Keratinocyte (primary cell): ENCODE measurements at regions not wholly inside any gene's neighbourhood (a gene's known extent, or its start where the extent isn't known, plus 50 kb on each side); places are given as distances from the start of the nearest gene placed in this dataset.

Experiments used
- DNase-seq: peaks from one replicate; pipeline ENCODE4 v3.0.0-alpha.2; 2011; ENCODE audit warnings: low read depth, missing footprints, low spot score
- FAIRE-seq: peaks from 2 replicates; lab custom pipeline; 2011; peaks lifted over from hg19 to GRCh38; lab: Jason Lieb, UNC
- H2AFZ ChIP-seq: 2 replicates; pipeline ENCODE4 v1.6.0; 2012; ENCODE audit warnings: low read length, control low read depth, inconsistent platforms; ENCODE audit not compliant: control insufficient read depth
- H3K27ac ChIP-seq: 2 replicates; pipeline ENCODE4 v1.5.1; 2011; ENCODE audit warnings: low read length; ENCODE audit not compliant: control insufficient read depth, insufficient read depth
- H3K27me3 ChIP-seq: 3 replicates; pipeline ENCODE4 v1.6.0; 2011; ENCODE audit warnings: low read length; ENCODE audit not compliant: control insufficient read depth, insufficient read depth; ENCODE audit errors: extremely low read depth
- H3K36me3 ChIP-seq, 2 experiments: 2 replicates in 1 of 2; 3 replicates in 1 of 2; pipeline ENCODE4 v1.5.1; 2011; ENCODE audit warnings: low read length in 2 of 2, mild to moderate bottlenecking in 1 of 2; ENCODE audit not compliant: control insufficient read depth in 2 of 2, insufficient read depth in 2 of 2; ENCODE audit errors: extremely low read depth in 1 of 2
- H3K4me1 ChIP-seq: 3 replicates; pipeline ENCODE4 v1.5.1; 2011; ENCODE audit warnings: low read length; ENCODE audit not compliant: control insufficient read depth, insufficient read depth; ENCODE audit errors: extremely low read depth
- H3K4me2 ChIP-seq: 3 replicates; pipeline ENCODE4 v1.6.0; 2011; ENCODE audit warnings: low read depth, low read length; ENCODE audit not compliant: control insufficient read depth, insufficient read depth; ENCODE audit errors: extremely low read depth
- H3K4me3 ChIP-seq, 3 experiments: fragments of 200-600 bp in 1 of 3; sonication (generic) in 1 of 3; 2 replicates in 2 of 3; 3 replicates in 1 of 3; pipeline ENCODE4 v1.5.1; 2011 to 2016; ENCODE audit warnings: low read length in 3 of 3, mild to moderate bottlenecking in 3 of 3, control low read depth in 2 of 3, inconsistent platforms in 1 of 3, low read depth in 1 of 3, mixed read lengths in 1 of 3, mixed run types in 1 of 3, moderate library complexity in 1 of 3; ENCODE audit not compliant: control insufficient read depth in 2 of 3, insufficient read depth in 2 of 3; ENCODE audit errors: extremely low read depth in 1 of 3
- H3K79me2 ChIP-seq: 2 replicates; pipeline ENCODE4 v1.6.0; 2012; ENCODE audit warnings: low read length; ENCODE audit not compliant: control insufficient read depth, insufficient read depth
- H3K9ac ChIP-seq: 3 replicates; pipeline ENCODE4 v1.6.0; 2011; ENCODE audit warnings: low read length; ENCODE audit not compliant: control insufficient read depth, insufficient read depth; ENCODE audit errors: extremely low read depth
- H3K9me1 ChIP-seq: 3 replicates; pipeline ENCODE4 v1.6.0; 2011; ENCODE audit warnings: low read length; ENCODE audit not compliant: control insufficient read depth, insufficient read depth; ENCODE audit errors: extremely low read depth
- H3K9me3 ChIP-seq: 2 replicates; pipeline ENCODE4 v1.5.1; 2012; ENCODE audit warnings: low read depth, low read length; ENCODE audit not compliant: control insufficient read depth
- H4K20me1 ChIP-seq: 3 replicates; pipeline ENCODE4 v1.6.0; 2011; ENCODE audit warnings: low read length; ENCODE audit not compliant: control insufficient read depth, insufficient read depth; ENCODE audit errors: extremely low read depth
- CTCF ChIP-seq, 3 experiments: IDR thresholded peaks in 1 of 3; conservative IDR thresholded peaks in 1 of 3; optimal IDR thresholded peaks in 1 of 3; 2 replicates in 2 of 3; 3 replicates in 1 of 3; pipeline versions ENCODE3 to v1.5.1; 2011; ENCODE audit warnings: low read length in 3 of 3, mild to moderate bottlenecking in 3 of 3, moderate library complexity in 2 of 3, control low read depth in 1 of 3, inconsistent platforms in 1 of 3; ENCODE audit not compliant: insufficient read depth in 2 of 3; ENCODE audit errors: extremely low read depth in 1 of 3
- EZH2 ChIP-seq: IDR thresholded peaks from one replicate; pipeline ENCODE4 v1.6.1; 2012; ENCODE audit warnings: inconsistent platforms, mild to moderate bottlenecking, low read length, moderate library complexity
- dilution Hi-C: fragments of 300-500 bp; cut with MboI; formaldehyde crosslinking; loops from one replicate; pipeline ENCODE4 v1.7.0; 2020; ENCODE audit warnings: low sequenced_read_pairs; ENCODE audit not compliant: extremely low pct_ligation_motif_present

GRCh38 chr5:125258615-125259014, 512.2 kb upstream of the ZNF608 start:
- H3K27ac ChIP-seq, result no peak overlapping the region
- H2AFZ ChIP-seq, result no peak overlapping the region
- H3K9me1 ChIP-seq, result no peaks in the 10 kb centered on the region
- TF ChIP-seq EZH2, result no peak
- no peak for TF ChIP-seq CTCF (optimal IDR thresholded peaks at IDR 0.05 in 1 of 3, IDR thresholded peaks at IDR 0.05 in 1 of 3, conservative IDR thresholded peaks at IDR 0.05 in 1 of 3; ENCODE audit: extremely low read depth in 1 of 3, insufficient read depth in 2 of 3, low read length in 3 of 3)
- no peaks in the 10 kb centered on the region for H3K27me3 ChIP-seq
- H3K9me3 ChIP-seq, result peaks cover 5% of the 10 kb centered on the region
- FAIRE-seq, result no peak
- no peaks in the 10 kb centered on the region for H3K79me2 ChIP-seq
- no peak overlapping the region for H3K4me3 ChIP-seq
- no peak overlapping the region for H3K9ac ChIP-seq
- H4K20me1 ChIP-seq, result no peaks in the 10 kb centered on the region
- no peak overlapping the region for H3K4me2 ChIP-seq
- no peak for DNase-seq
- dilution Hi-C loops, result no loop called here
- no peaks in the 10 kb centered on the region for H3K36me3 ChIP-seq
- H3K4me1 ChIP-seq, result peaks cover 4% of the 10 kb centered on the region

- TF ChIP-seq EZH2, result no peak
- TF ChIP-seq CTCF (optimal IDR thresholded peaks at IDR 0.05 in 1 of 3, IDR thresholded peaks at IDR 0.05 in 1 of 3, conservative IDR thresholded peaks at IDR 0.05 in 1 of 3; ENCODE audit: extremely low read depth in 1 of 3, insufficient read depth in 2 of 3, low read length in 3 of 3), result no peak
- FAIRE-seq (no peak), DNase-seq (no peak)
- Histone ChIP-seq H3K79me2 (no peaks in the 10 kb centered on the region), H3K4me3 (no peak overlapping the region), H3K9me3 (no peaks in the 10 kb centered on the region), H3K27me3 (no peaks in the 10 kb centered on the region), H3K36me3 (no peaks in the 10 kb centered on the region), H3K9me1 (no peaks in the 10 kb centered on the region), H3K4me2 (no peak overlapping the region), H3K27ac (no peak overlapping the region), H3K4me1 (peaks cover 6% of the 10 kb centered on the region), H2AFZ (no peak overlapping the region), H3K9ac (no peak overlapping the region), H4K20me1 (no peaks in the 10 kb centered on the region)
- dilution Hi-C loops, result no loop called here
Measured at GRCh38 chr5:125261505-125262250, 515.2 kb upstream of the ZNF608 start.
